ENCODE measurements at regions not wholly inside any gene's neighbourhood (a gene's known extent, or its start where the extent isn't known, plus 50 kb on each side); places are given as distances from the start of the nearest gene placed in this dataset.
"Not testable (repeated sequence)": the region's sequence is repeated elsewhere in the genome, so short reads cannot be mapped to it uniquely, and the experiment has no call there.

GRCh38 chr15:92825985-92826384, 74.1 kb upstream of the CHD2 start:
- DNase-seq (ENCODE audit: low read depth): no peak

- DNase-seq (ENCODE audit: low read depth): not testable (repeated sequence)
Observed at GRCh38 chr15:92827991-92828390, 72.1 kb upstream of the CHD2 start.

DNA sequence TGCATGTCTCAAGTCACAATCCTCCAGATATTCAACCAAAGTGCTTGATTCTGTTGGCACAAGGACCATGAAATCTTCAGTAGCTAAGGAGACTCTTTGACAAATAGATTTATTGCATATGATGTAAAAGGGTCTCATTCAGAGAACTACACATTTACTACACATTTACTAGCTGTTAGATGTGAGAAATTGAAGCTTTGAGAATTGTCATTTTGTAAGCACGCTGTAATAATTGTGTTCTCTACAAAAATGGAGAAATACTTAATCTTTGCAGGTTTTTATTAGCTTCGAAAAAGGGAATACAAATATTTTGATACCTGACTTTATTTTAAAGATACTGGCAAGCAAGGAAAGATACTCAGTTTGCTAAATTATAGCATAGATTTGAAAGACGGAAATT, 70.2 kb upstream of the CHD2 start:
- no peak for DNase-seq (ENCODE audit: low read depth)

- DNase-seq (ENCODE audit: low read depth): no peak
Observed at GRCh38 chr15:92831336-92831654, 68.8 kb upstream of the CHD2 start.

- peak; percentile 90 for DNase-seq (ENCODE audit: low read depth)
Observed at GRCh38 chr15:92831655-92832328, 68.3 kb upstream of the CHD2 start.

DNA sequence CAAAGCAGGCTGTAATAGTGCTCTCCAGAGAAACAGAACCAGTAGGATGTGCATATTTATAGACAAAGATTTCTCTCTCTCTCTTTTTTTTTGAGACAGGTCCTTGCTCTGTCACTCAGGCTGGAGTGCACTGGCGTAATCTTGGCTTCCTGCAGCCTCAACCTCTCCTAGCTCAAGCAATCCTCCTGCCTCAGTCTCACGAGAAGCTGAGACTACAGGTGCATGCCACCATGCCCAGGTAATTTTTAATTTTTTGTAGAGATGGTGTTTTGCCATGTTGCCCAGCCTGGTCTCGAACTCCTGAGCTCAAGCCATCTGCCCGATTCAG, 67.1 kb upstream of the CHD2 start:
- DNase-seq (ENCODE audit: low read depth): no peak

DNA sequence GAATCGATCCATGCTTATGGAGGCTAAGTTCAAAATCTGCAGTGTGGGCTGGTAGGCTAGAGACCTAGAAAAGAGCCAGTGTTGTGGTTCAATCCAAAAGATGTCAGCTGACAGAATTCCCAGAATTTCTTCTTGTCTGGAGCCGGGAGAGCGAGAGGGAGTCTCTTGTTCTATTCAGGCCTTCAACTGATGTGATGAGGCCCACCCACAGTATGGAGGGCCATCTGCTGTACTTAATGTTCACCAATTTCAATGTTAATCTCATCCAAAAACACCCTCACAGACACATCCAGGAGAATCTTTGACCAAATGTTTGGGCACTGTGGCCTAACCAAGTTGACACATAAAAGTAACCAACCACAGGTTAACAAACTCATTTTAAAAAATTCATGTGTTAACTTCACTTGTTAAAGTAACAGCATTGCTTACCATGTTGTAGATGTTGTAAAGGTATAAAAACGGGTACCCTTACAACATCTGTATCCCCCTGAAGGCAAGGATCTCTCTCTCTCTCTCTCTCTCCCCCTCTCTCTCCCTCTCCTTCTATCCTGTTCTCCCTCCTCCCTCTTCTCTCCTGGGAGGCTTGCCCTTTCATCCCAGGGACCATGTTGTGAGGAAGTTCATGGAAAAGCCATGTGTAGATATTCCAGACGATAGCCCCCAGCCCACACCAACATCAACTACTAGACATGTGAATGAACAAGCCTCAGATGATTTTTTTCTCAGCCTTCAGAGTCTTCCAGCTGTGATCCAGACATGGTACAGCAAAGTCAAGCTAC, 66.4 kb upstream of the CHD2 start:
- no peak for DNase-seq (ENCODE audit: low read depth)

DNA sequence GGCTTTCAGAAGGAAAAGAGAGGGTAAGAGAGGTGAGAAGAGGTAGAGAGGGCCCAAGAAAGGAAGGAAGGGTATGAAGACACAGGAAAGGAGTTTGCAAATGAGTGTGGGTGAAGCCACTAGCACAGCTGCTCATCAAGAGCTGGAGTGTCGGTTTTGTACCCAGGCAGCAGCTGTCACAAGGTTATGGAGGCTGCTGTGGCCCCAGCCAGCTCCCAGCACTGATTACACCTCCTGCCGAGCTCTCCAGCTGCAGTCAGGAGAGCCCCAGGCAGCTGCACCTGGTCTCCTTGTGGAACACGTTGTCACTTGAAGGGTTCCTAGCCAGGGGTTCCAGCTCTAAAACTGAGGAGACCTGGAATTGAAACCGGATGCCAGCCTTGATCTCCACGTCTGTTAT, 60.4 kb upstream of the CHD2 start:
- no peak for DNase-seq (ENCODE audit: low read depth)

- DNase-seq (ENCODE audit: low read depth): no peak
Observed at GRCh38 chr15:92840149-92840548, 60.0 kb upstream of the CHD2 start.

DNA sequence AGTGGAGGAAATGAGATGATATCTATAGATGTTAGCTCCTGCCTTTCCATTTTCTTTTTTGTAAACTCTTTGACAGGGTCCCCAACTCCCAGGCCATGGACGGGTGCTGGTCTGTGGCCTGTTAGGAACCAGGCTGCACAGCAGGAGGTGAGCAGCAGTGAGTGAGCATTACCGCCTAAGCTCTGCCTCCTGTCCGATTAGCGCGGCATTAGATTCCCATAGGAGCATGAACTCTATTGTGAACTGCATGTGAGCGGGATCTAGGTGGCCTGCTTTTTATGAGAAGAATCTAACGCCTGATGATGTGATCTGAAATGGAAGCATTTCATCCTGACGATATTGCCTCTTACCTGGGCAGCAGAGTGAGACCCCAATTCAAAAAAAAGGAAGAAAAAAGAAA, 56.8 kb upstream of the CHD2 start:
- DNase-seq (ENCODE audit: low read depth): no peak

GRCh38 chr15:92843814-92844213, 56.3 kb upstream of the CHD2 start:
- DNase-seq (ENCODE audit: low read depth): no peak

DNA sequence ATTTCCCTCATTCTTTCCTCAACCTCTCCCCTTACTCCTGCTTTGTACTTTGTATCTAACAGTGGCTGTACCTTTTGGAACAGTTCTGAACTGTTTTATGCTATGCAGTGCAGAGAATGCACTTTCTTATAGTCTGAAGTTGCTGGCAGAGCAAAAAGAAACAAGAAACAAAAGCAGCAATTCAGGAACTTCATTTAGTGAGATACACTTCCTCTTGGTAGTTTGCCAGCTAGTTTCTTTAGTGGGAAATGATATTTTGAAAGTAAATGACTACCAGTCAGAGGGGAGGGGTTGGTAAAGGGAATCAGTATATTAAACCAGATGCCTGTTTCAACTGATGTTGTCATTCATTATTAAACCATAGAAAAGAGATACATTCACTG, 55.0 kb upstream of the CHD2 start:
- no peak for DNase-seq (ENCODE audit: low read depth)

GRCh38 chr15:92846741-92847140, 53.4 kb upstream of the CHD2 start:
- no peak for DNase-seq (ENCODE audit: low read depth)

GRCh38 chr15:92847841-92848240, 52.3 kb upstream of the CHD2 start:
- DNase-seq (ENCODE audit: low read depth): no peak

GRCh38 chr15:92848464-92848851, 51.7 kb upstream of the CHD2 start:
- DNase-seq (ENCODE audit: low read depth): no peak

DNA sequence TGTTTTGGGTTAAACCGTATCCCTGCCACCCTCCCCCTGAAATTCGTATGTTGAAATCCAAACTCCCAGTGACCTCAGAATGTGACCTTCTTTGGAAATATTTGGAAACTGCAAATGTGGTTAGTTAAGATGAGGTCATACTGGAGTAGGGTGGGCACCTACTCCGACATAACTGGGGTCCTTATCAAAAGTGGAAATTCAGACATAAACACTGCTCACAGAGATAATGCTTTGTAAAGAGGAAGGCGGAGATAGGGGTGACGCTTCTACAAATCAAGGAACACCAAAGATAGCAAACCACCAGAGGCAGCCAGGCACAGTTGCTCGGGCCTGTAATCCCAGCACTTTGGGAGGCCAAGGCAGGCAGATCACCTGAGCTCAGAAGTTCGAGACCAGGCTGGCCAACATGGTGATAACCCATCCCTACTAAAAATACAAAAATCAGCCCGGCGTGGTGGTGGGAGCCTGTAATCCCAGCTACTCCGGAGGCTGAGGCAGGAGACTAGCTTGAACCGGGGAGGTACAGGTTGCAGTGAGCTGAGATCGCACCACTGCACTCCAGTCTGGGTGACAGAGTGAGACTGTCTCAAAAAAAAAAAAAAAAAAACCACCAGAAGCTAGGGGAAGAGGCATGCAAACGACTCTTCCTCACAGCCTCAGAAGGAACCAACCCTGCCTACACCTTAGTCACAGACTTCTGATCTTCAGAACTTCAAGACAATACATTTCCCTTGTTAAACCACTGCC, 51.1 kb upstream of the CHD2 start:
- DNase-seq (ENCODE audit: low read depth): no peak

DNA sequence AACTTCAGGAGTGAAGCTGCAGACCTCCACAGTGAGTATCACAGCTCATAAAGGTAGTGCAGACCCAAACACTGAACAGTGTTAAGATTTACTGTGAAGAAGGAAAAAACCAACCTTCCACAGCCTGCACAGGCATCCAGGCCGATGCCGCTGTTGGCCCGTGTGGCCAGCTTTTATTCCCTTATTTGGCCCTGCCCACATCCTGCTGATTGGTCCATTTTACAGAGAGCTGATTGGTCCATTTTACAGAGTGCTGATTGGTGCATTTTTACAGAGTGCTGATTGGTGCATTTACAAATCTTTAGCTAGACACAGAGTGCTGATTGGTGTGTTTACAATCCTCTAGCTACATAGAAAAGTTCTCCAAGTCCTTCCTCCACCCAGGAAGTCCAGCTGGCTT, 49.9 kb upstream of the CHD2 start:
- not testable (repeated sequence) for DNase-seq (ENCODE audit: low read depth)
